CD4-positive, alpha-beta T cell treated with Interleukin-21 for 1 hour (primary cell): ENCODE measurements at regions not wholly inside any gene's neighbourhood (a gene's known extent, or its start where the extent isn't known, plus 50 kb on each side); places are given as distances from the start of the nearest gene placed in this dataset.

ENCODE experiments used
- DNase-seq: peaks from one replicate; pipeline ENCODE4 v3.0.0-alpha.2; 2020

- DNase-seq, result no peak
Observed at GRCh38 chr1:184813528-184814089, 59.0 kb upstream of the EDEM3 start.

GRCh38 chr1:184811439-184812111 is 56.9 kb upstream of the EDEM3 start:
- no peak for DNase-seq

- no peak for DNase-seq
Observed at GRCh38 chr1:184810735-184811343, 56.2 kb upstream of the EDEM3 start.

- DNase-seq, result peak; percentile 16
Observed at GRCh38 chr1:184806296-184806721, 51.7 kb upstream of the EDEM3 start.

GRCh38 chr1:184805667-184806295 is 51.1 kb upstream of the EDEM3 start:
- peak; percentile 84 for DNase-seq
